Lower lobe of right lung (tissue), 2 donors: ENCODE measurements at regions not wholly inside any gene's neighbourhood (a gene's known extent, or its start where the extent isn't known, plus 50 kb on each side); places are given as distances from the start of the nearest gene placed in this dataset.
"Not testable (repeated sequence)": the region's sequence is repeated elsewhere in the genome, so short reads cannot be mapped to it uniquely, and the experiment has no call there.

Experiments used
- ATAC-seq, 2 donors: fragments of 200-7000 bp; cut with Tn5 transposase; one replicate each; pipeline ENCODE4 v1.9.1; 2020 to 2022; ENCODE audit warnings: mild to moderate bottlenecking in 2 of 2, moderate library complexity in 2 of 2
- DNase-seq: peaks from one replicate; pipeline ENCODE4 v3.0.0-alpha.2; 2020
- H3K27ac ChIP-seq: fragments of 200-600 bp; one replicate; pipeline ENCODE4 v1.8.0; 2022
- H3K27me3 ChIP-seq: fragments of 200-600 bp; one replicate; pipeline ENCODE4 v1.8.0; 2022; ENCODE audit warnings: low read depth
- H3K36me3 ChIP-seq: fragments of 200-600 bp; one replicate; pipeline ENCODE4 v1.8.0; 2022; ENCODE audit warnings: mild to moderate bottlenecking
- H3K4me1 ChIP-seq: fragments of 200-600 bp; one replicate; pipeline ENCODE4 v1.8.0; 2022
- H3K4me3 ChIP-seq: fragments of 200-600 bp; one replicate; pipeline ENCODE4 v1.8.0; 2022; ENCODE audit warnings: mild to moderate bottlenecking
- H3K9me3 ChIP-seq: fragments of 200-600 bp; one replicate; pipeline ENCODE4 v1.8.0; 2022
- CTCF ChIP-seq: fragments of 200-600 bp; IDR thresholded peaks from one replicate; pipeline ENCODE4 v1.8.0; 2022; ENCODE audit warnings: antibody characterized with exemption, mild to moderate bottlenecking
- intact Hi-C: fragments of 100-400 bp; cut with DNase I; formaldehyde crosslinking; loops from one replicate; pipeline ENCODE4 v1.11.0; 2022
- donor health status: DM: no; HTN: yes; CAD: no; lungs with severe emphysema.

- intact Hi-C loops = no loop called here
- H3K27ac ChIP-seq = no peak overlapping the region
- TF ChIP-seq CTCF = no peak
- H3K36me3 ChIP-seq = no peaks in the 10 kb centered on the region
- no peak for ATAC-seq
- H3K4me1 ChIP-seq = no peaks in the 10 kb centered on the region
- H3K27me3 ChIP-seq = no peaks in the 10 kb centered on the region
- no peak overlapping the region for H3K4me3 ChIP-seq
- no peak for DNase-seq
- H3K9me3 ChIP-seq = no peaks in the 10 kb centered on the region
Measured at GRCh38 chr6:164616917-164617524, 692.4 kb downstream of the C6orf118 start.

GRCh38 chr6:164612751-164613150 is 696.7 kb downstream of the C6orf118 start:
- ATAC-seq (no peak), DNase-seq (no peak)
- Histone ChIP-seq H3K9me3 (no peaks in the 10 kb centered on the region), H3K36me3 (no peaks in the 10 kb centered on the region), H3K27me3 (no peaks in the 10 kb centered on the region), H3K27ac (no peak overlapping the region), H3K4me1 (no peaks in the 10 kb centered on the region), H3K4me3 (no peak overlapping the region)
- intact Hi-C loops = no loop called here
- TF ChIP-seq CTCF = no peak

- H3K27me3 ChIP-seq, intact Hi-C loops, ATAC-seq: not testable (repeated sequence)
Measured at GRCh38 chr6:164610859-164611258, 698.5 kb downstream of the C6orf118 start.

GRCh38 chr6:164602415-164602814 is 707.0 kb downstream of the C6orf118 start:
- intact Hi-C loops, H3K36me3 ChIP-seq, ATAC-seq, H3K9me3 ChIP-seq, H3K4me1 ChIP-seq, H3K27ac ChIP-seq, H3K4me3 ChIP-seq, DNase-seq, H3K27me3 ChIP-seq: not testable (repeated sequence)

More at GRCh38 chr6:164610859-164611258, 698.5 kb downstream of the C6orf118 start:
- H3K4me3 ChIP-seq, H3K27ac ChIP-seq, H3K9me3 ChIP-seq, H3K36me3 ChIP-seq, DNase-seq, H3K4me1 ChIP-seq: not testable (repeated sequence)

GRCh38 chr6:164581563-164581962 is 727.8 kb downstream of the C6orf118 start:
- H3K27ac ChIP-seq = no peak overlapping the region
- no peak overlapping the region for H3K4me3 ChIP-seq
- no peak for ATAC-seq
- peaks cover 6% of the 10 kb centered on the region for H3K9me3 ChIP-seq
- no peak for TF ChIP-seq CTCF
- no peak for DNase-seq
- intact Hi-C loops = no loop called here
- no peaks in the 10 kb centered on the region for H3K36me3 ChIP-seq
- no peaks in the 10 kb centered on the region for H3K4me1 ChIP-seq
- no peaks in the 10 kb centered on the region for H3K27me3 ChIP-seq

GRCh38 chr6:164579035-164579434 is 730.4 kb downstream of the C6orf118 start:
- no peak for ATAC-seq
- DNase-seq = no peak
- no peak overlapping the region for H3K4me3 ChIP-seq
- peaks cover 6% of the 10 kb centered on the region for H3K9me3 ChIP-seq
- H3K36me3 ChIP-seq = no peaks in the 10 kb centered on the region
- H3K4me1 ChIP-seq = no peaks in the 10 kb centered on the region
- H3K27me3 ChIP-seq = no peaks in the 10 kb centered on the region
- intact Hi-C loops = no loop called here
- no peak overlapping the region for H3K27ac ChIP-seq
- no peak for TF ChIP-seq CTCF
